Kidney (tissue), 13 donors: ENCODE measurements at regions not wholly inside any gene's neighbourhood (a gene's known extent, or its start where the extent isn't known, plus 50 kb on each side); places are given as distances from the start of the nearest gene placed in this dataset.

Experiments
- DNase-seq, 5 donors: peaks; one replicate each; pipeline ENCODE4 v3.0.0-alpha.2; 2013 to 2020
- FAIRE-seq: peaks from 2 replicates; lab custom pipeline; 2012; peaks lifted over from hg19 to GRCh38; lab: Jason Lieb, UNC
- H3K27ac ChIP-seq, 2 donors: one replicate each; pipeline ENCODE4 v1.7.0; 2013; ENCODE audit warnings: low read depth in 2 of 2, low read length in 2 of 2, inconsistent platforms in 1 of 2
- H3K27me3 ChIP-seq: one replicate; pipeline ENCODE4 v1.7.1; 2013; ENCODE audit warnings: low read length, inconsistent platforms; ENCODE audit not compliant: control insufficient read depth, insufficient read depth
- H3K36me3 ChIP-seq, 3 donors: one replicate each; pipeline versions ENCODE4 v1.7.0 to v1.7.1; 2013; ENCODE audit warnings: low read length in 3 of 3, control low read depth in 1 of 3, inconsistent platforms in 1 of 3; ENCODE audit not compliant: insufficient read depth in 3 of 3, control insufficient read depth in 2 of 3
- H3K4me1 ChIP-seq, 3 donors: one replicate each; pipeline versions ENCODE4 v1.7.0 to v1.7.1; 2013; ENCODE audit warnings: low read length in 3 of 3, inconsistent platforms in 1 of 3, low read depth in 1 of 3; ENCODE audit not compliant: control insufficient read depth in 2 of 3, insufficient read depth in 2 of 3
- H3K4me3 ChIP-seq, 3 donors: one replicate each; pipeline versions ENCODE4 v1.7.0 to v1.8.1; 2013; ENCODE audit warnings: low read length in 3 of 3, control low read depth in 1 of 3, inconsistent platforms in 1 of 3
- H3K9ac ChIP-seq, 3 donors: one replicate each; pipeline versions ENCODE4 v1.7.0 to v1.7.1; 2013; ENCODE audit warnings: low read length in 3 of 3, control low read depth in 1 of 3, inconsistent platforms in 1 of 3
- H3K9me3 ChIP-seq, 3 donors: one replicate each; pipeline versions ENCODE4 v1.7.0 to v1.7.1; 2013; ENCODE audit warnings: low read length in 3 of 3, control low read depth in 1 of 3, inconsistent platforms in 1 of 3; ENCODE audit not compliant: control insufficient read depth in 2 of 3, insufficient read depth in 1 of 3
- intact Hi-C: fragments of 100-400 bp; cut with DNase I; formaldehyde crosslinking; loops from one replicate; pipeline ENCODE4 v1.11.1; 2022
- TF ChIP-seq, protein P1 (sequence below): IDR thresholded peaks from 3 replicates; pipeline ENCODE4 v1.5.1; 2012; ENCODE audit warnings: mild to moderate bottlenecking, moderate library complexity, borderline replicate concordance; ENCODE audit not compliant: insufficient read depth; ENCODE audit errors: extremely low read depth
- donor health status: control.
- donor health status: control.
- donor health status: control.
- donor health status: control.
- donor health status: control.
- donor health status: DM: yes; HTN: yes; CAD: no.
- donor health status: Normal renal cell carcinoma (clear cell type).

DNA sequence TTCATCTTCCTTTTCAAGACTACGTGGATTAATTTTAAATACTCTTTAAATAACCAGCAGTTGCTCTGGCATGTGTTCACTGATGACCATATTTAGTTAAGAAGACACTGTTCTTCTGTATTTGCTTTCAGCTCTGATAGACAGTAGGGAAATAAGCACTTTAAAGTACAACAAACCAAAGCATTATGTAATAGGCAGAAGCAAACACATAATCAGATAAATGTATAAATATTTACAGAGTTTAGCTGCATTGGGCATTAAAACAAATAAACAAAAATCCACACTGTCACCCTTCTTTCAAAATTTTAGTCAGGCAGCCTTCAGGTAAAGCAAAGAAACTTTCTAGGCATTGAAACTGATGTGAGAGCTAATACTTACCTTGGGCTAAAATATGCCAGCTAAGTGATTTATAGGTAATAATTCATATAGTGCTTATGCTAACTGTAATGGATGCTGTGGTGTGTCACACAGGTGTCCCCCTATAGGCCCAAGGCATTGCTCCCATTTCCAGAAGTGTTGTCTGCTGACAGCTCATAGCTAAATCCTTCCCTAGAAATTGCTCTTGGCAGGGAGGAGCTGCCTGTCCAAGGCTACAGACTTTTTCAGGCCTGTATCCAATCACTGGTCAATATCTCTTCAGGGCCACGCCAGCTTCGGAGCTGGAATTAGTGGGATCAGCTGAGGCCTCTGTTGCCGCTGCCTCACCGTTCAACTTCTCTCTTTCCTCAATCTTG lies 111.5 kb upstream of the CITED2 start:
- no peak for DNase-seq
- no peaks in the 10 kb centered on the region for H3K9me3 ChIP-seq
- peaks cover 0 to 4% (median 3%) of the 10 kb centered on the region in 3 donors for H3K4me1 ChIP-seq
- TF ChIP-seq, protein P1, sequence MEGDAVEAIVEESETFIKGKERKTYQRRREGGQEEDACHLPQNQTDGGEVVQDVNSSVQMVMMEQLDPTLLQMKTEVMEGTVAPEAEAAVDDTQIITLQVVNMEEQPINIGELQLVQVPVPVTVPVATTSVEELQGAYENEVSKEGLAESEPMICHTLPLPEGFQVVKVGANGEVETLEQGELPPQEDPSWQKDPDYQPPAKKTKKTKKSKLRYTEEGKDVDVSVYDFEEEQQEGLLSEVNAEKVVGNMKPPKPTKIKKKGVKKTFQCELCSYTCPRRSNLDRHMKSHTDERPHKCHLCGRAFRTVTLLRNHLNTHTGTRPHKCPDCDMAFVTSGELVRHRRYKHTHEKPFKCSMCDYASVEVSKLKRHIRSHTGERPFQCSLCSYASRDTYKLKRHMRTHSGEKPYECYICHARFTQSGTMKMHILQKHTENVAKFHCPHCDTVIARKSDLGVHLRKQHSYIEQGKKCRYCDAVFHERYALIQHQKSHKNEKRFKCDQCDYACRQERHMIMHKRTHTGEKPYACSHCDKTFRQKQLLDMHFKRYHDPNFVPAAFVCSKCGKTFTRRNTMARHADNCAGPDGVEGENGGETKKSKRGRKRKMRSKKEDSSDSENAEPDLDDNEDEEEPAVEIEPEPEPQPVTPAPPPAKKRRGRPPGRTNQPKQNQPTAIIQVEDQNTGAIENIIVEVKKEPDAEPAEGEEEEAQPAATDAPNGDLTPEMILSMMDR, result no peak
- no peaks in the 10 kb centered on the region for H3K27me3 ChIP-seq
- intact Hi-C loops, result no loop called here
- FAIRE-seq, result no peak
- no peak overlapping the region for H3K4me3 ChIP-seq
- no peaks in the 10 kb centered on the region for H3K36me3 ChIP-seq
- H3K27ac ChIP-seq, result peak overlapping the region in 1 of 2 donors; percentile 12
- peak overlapping the region in 1 of 3 donors; percentile 32 for H3K9ac ChIP-seq

DNA sequence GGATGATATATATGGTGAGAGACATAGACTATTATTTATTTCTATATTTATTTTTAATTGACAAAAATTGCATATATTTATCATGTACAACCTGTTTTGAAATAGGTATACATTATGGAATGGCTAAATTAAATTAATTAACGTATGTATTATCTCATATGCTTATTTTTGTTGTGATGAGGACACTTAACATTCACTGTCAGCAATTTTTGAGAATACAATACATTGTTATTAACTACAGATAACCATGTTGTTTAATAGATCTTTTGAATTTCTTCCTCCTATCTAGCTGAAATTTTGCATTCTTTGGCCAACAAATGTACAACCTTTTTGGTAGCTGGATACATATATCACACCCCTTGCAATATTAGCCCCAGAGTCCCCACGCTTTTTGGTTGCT lies 110.7 kb upstream of the CITED2 start:
- no peaks in the 10 kb centered on the region for H3K36me3 ChIP-seq
- no peak for DNase-seq
- no peak overlapping the region for H3K4me3 ChIP-seq
- H3K9ac ChIP-seq, result peak overlapping the region in 1 of 3 donors; percentile 24
- H3K4me1 ChIP-seq, result peaks cover 0 to 4% (median 0%) of the 10 kb centered on the region in 3 donors
- FAIRE-seq, result peak; percentile 19
- no peaks in the 10 kb centered on the region for H3K27me3 ChIP-seq
- no peak overlapping the region for H3K27ac ChIP-seq
- TF ChIP-seq, protein P1, result no peak
- intact Hi-C loops, result no loop called here
- H3K9me3 ChIP-seq, result no peaks in the 10 kb centered on the region

DNA sequence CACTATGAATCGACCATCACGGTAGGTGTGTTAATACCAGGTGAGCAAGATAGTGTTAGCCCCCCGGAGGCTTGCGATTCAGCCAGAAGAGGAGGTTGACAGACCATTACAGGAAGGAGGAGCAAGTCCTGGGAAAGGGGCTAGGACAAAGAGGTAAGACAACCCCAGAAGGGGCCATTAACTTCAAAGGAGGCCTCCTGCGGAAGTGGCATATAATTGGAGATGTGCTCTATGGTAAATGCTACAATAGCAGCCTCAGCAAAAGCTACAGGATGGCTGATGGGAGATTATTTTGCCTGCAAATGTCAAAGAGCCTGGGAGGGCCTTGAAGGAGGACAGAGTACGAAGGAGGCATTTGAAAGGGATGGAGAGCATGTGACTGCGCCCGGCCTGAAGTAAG lies 108.6 kb upstream of the CITED2 start:
- H3K27ac ChIP-seq, result no peak overlapping the region
- no peaks in the 10 kb centered on the region for H3K9me3 ChIP-seq
- no peak overlapping the region for H3K9ac ChIP-seq
- TF ChIP-seq, protein P1, result no peak
- no peak overlapping the region for H3K4me3 ChIP-seq
- peaks cover 0 to 4% (median 0%) of the 10 kb centered on the region in 3 donors for H3K4me1 ChIP-seq
- no peaks in the 10 kb centered on the region for H3K36me3 ChIP-seq
- intact Hi-C loops, result no loop called here
- no peak for FAIRE-seq
- DNase-seq, result peak in 3 of 5 donors; percentile 40 to 63 (median 54)
- H3K27me3 ChIP-seq, result no peaks in the 10 kb centered on the region

DNA sequence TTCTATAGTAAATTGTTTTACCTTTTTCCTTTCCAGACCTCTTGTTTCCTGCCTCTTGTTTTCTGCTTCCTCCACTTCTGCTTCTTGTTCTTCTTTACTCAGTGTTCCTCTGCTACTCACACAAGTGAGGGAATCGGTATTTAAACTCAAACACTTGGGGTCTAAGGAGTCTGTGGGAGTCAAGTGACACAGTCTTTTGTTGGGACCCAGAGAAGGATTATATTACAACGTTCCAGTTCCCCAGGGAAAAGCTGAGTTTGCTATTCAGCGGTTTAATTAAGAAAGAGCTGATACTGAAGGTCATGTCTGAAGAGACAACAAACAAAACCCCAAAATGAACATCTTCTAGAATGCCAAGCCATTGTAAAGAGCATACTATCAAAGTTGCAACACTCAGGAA lies 107.8 kb upstream of the CITED2 start:
- Histone ChIP-seq H3K9ac (no peak overlapping the region), H3K36me3 (no peaks in the 10 kb centered on the region), H3K4me1 (peaks cover 0 to 4% (median 0%) of the 10 kb centered on the region in 3 donors), H3K27me3 (no peaks in the 10 kb centered on the region), H3K9me3 (no peaks in the 10 kb centered on the region), H3K4me3 (no peak overlapping the region), H3K27ac (no peak overlapping the region)
- TF ChIP-seq, protein P1, result no peak
- DNase-seq (peak in 2 of 5 donors; percentile 57 to 71), FAIRE-seq (no peak)
- intact Hi-C loops, result no loop called here
